ENCODE measurements at regions not wholly inside any gene's neighbourhood (a gene's known extent, or its start where the extent isn't known, plus 50 kb on each side); places are given as distances from the start of the nearest gene placed in this dataset.

GRCh38 chr13:74629985-74630384 lies 495.8 kb upstream of the KLF12 start:
- no peak overlapping the region for H3K27ac ChIP-seq (ENCODE audit: low read depth in 2 of 2, low read length in 2 of 2)
- no peak overlapping the region for H3K9ac ChIP-seq (ENCODE audit: low read length in 3 of 3)
- DNase-seq (no peak), FAIRE-seq (no peak)
- H3K9me3 ChIP-seq (ENCODE audit: control insufficient read depth in 2 of 3, insufficient read depth in 1 of 3, low read length in 3 of 3): no peaks in the 10 kb centered on the region
- no peak overlapping the region for H3K4me3 ChIP-seq (ENCODE audit: low read length in 3 of 3)
- H3K27me3 ChIP-seq (ENCODE audit: control insufficient read depth, insufficient read depth, low read length): no peaks in the 10 kb centered on the region
- no peaks in the 10 kb centered on the region for H3K4me1 ChIP-seq (ENCODE audit: control insufficient read depth in 2 of 3, insufficient read depth in 2 of 3, low read depth in 1 of 3, low read length in 3 of 3)
- no peaks in the 10 kb centered on the region for H3K36me3 ChIP-seq (ENCODE audit: control insufficient read depth in 2 of 3, insufficient read depth in 3 of 3, low read length in 3 of 3)
- intact Hi-C loops (cut with DNase I): no loop called here
- TF ChIP-seq, protein P1, sequence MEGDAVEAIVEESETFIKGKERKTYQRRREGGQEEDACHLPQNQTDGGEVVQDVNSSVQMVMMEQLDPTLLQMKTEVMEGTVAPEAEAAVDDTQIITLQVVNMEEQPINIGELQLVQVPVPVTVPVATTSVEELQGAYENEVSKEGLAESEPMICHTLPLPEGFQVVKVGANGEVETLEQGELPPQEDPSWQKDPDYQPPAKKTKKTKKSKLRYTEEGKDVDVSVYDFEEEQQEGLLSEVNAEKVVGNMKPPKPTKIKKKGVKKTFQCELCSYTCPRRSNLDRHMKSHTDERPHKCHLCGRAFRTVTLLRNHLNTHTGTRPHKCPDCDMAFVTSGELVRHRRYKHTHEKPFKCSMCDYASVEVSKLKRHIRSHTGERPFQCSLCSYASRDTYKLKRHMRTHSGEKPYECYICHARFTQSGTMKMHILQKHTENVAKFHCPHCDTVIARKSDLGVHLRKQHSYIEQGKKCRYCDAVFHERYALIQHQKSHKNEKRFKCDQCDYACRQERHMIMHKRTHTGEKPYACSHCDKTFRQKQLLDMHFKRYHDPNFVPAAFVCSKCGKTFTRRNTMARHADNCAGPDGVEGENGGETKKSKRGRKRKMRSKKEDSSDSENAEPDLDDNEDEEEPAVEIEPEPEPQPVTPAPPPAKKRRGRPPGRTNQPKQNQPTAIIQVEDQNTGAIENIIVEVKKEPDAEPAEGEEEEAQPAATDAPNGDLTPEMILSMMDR (IDR thresholded peaks at IDR 0.05; ENCODE audit: borderline replicate concordance, extremely low read depth, insufficient read depth): no peak

DNA sequence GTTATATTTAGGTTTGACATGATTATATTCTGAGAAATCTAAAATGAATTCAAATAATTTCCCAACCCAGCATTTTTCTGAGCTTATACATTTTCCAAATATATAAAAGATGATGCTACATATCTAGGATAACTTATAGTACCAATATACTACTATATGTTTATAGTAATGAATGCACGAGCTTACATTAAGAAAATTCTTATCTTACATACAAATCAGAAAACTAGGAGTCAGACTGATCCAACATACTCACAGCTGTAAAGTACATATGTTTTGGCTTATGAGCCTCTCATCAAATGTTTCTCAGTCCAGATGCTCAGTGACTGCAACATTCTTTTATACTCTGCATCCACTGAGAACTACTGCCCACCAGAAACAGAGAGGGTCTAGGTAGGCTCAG lies 491.3 kb upstream of the KLF12 start:
- Histone ChIP-seq H3K36me3 (ENCODE audit: control insufficient read depth in 2 of 3, insufficient read depth in 3 of 3, low read length in 3 of 3) (no peaks in the 10 kb centered on the region), H3K4me3 (ENCODE audit: low read length in 3 of 3) (no peak overlapping the region), H3K4me1 (ENCODE audit: control insufficient read depth in 2 of 3, insufficient read depth in 2 of 3, low read depth in 1 of 3, low read length in 3 of 3) (no peaks in the 10 kb centered on the region), H3K9ac (ENCODE audit: low read length in 3 of 3) (no peak overlapping the region), H3K27me3 (ENCODE audit: control insufficient read depth, insufficient read depth, low read length) (no peaks in the 10 kb centered on the region), H3K27ac (ENCODE audit: low read depth in 2 of 2, low read length in 2 of 2) (no peak overlapping the region), H3K9me3 (ENCODE audit: control insufficient read depth in 2 of 3, insufficient read depth in 1 of 3, low read length in 3 of 3) (no peaks in the 10 kb centered on the region)
- DNase-seq (no peak), FAIRE-seq (no peak)
- TF ChIP-seq, protein P1 (IDR thresholded peaks at IDR 0.05; ENCODE audit: borderline replicate concordance, extremely low read depth, insufficient read depth): no peak
- intact Hi-C loops (cut with DNase I): no loop called here

- no peak for DNase-seq
- intact Hi-C loops (cut with DNase I): no loop called here
Observed at GRCh38 chr13:74623761-74624160, 489.6 kb upstream of the KLF12 start.

GRCh38 chr13:74622284-74622683 lies 488.1 kb upstream of the KLF12 start:
- H3K4me3 ChIP-seq (ENCODE audit: low read length in 3 of 3): no peak overlapping the region
- FAIRE-seq (no peak), DNase-seq (no peak)
- no peak overlapping the region for H3K9ac ChIP-seq (ENCODE audit: low read length in 3 of 3)
- no peaks in the 10 kb centered on the region for H3K4me1 ChIP-seq (ENCODE audit: control insufficient read depth in 2 of 3, insufficient read depth in 2 of 3, low read depth in 1 of 3, low read length in 3 of 3)
- TF ChIP-seq, protein P1 (IDR thresholded peaks at IDR 0.05; ENCODE audit: borderline replicate concordance, extremely low read depth, insufficient read depth): no peak
- no peaks in the 10 kb centered on the region for H3K27me3 ChIP-seq (ENCODE audit: control insufficient read depth, insufficient read depth, low read length)
- no peaks in the 10 kb centered on the region for H3K9me3 ChIP-seq (ENCODE audit: control insufficient read depth in 2 of 3, insufficient read depth in 1 of 3, low read length in 3 of 3)
- H3K27ac ChIP-seq (ENCODE audit: low read depth in 2 of 2, low read length in 2 of 2): no peak overlapping the region
- intact Hi-C loops (cut with DNase I): no loop called here
- H3K36me3 ChIP-seq (ENCODE audit: control insufficient read depth in 2 of 3, insufficient read depth in 3 of 3, low read length in 3 of 3): no peaks in the 10 kb centered on the region

More at GRCh38 chr13:74623761-74624160, 489.6 kb upstream of the KLF12 start:
- FAIRE-seq: no peak
- no peaks in the 10 kb centered on the region for H3K9me3 ChIP-seq (ENCODE audit: control insufficient read depth in 2 of 3, insufficient read depth in 1 of 3, low read length in 3 of 3)
- H3K4me3 ChIP-seq (ENCODE audit: low read length in 3 of 3): no peak overlapping the region
- no peak overlapping the region for H3K9ac ChIP-seq (ENCODE audit: low read length in 3 of 3)
- no peak overlapping the region for H3K27ac ChIP-seq (ENCODE audit: low read depth in 2 of 2, low read length in 2 of 2)
- H3K36me3 ChIP-seq (ENCODE audit: control insufficient read depth in 2 of 3, insufficient read depth in 3 of 3, low read length in 3 of 3): no peaks in the 10 kb centered on the region
- no peaks in the 10 kb centered on the region for H3K4me1 ChIP-seq (ENCODE audit: control insufficient read depth in 2 of 3, insufficient read depth in 2 of 3, low read depth in 1 of 3, low read length in 3 of 3)
- TF ChIP-seq, protein P1 (IDR thresholded peaks at IDR 0.05; ENCODE audit: borderline replicate concordance, extremely low read depth, insufficient read depth): no peak
- no peaks in the 10 kb centered on the region for H3K27me3 ChIP-seq (ENCODE audit: control insufficient read depth, insufficient read depth, low read length)
